Naive thymus-derived CD4-positive, alpha-beta T cell (primary cell): ENCODE measurements at regions not wholly inside any gene's neighbourhood (a gene's known extent, or its start where the extent isn't known, plus 50 kb on each side); places are given as distances from the start of the nearest gene placed in this dataset.

Experiments used
- ATAC-seq: fragments of 150-1000 bp; cut with Tn5 transposase; 2 replicates; pipeline ENCODE4 v1.10.0; 2021; ENCODE audit warnings: mild to moderate bottlenecking, moderate library complexity
- CTCF ChIA-PET: fragments of 350-600 bp; sonication (Branson Sonifier 250); formaldehyde crosslinking; loops from one replicate; lab custom pipeline; 2021; ENCODE audit warnings: antibody characterized with exemption; lab: Charles Lee
- POLR2A ChIA-PET: fragments of 350-600 bp; sonication (Branson Sonifier 250); formaldehyde crosslinking; loops from one replicate; lab custom pipeline; 2021; ENCODE audit warnings: antibody characterized with exemption, inconsistent platforms; lab: Charles Lee
- DNase-seq, 9 donors: peaks; one replicate each; pipeline versions ENCODE4 v3.0.0 to v3.0.0-alpha.2; 2020 to 2022; ENCODE audit warnings: mixed read lengths in 1 of 9
- H3K27ac ChIP-seq: one replicate; pipeline ENCODE4 v1.7.0; 2013; ENCODE audit warnings: mild to moderate bottlenecking, low read depth, low read length, moderate library complexity
- H3K27me3 ChIP-seq, 2 donors: one replicate each; pipeline ENCODE4 v1.7.0; 2013; ENCODE audit warnings: low read length in 2 of 2, mild to moderate bottlenecking in 2 of 2, moderate library complexity in 2 of 2; ENCODE audit not compliant: control insufficient read depth in 2 of 2, insufficient read depth in 2 of 2
- H3K36me3 ChIP-seq, 3 experiments: 1 replicate in 2 of 3; 2 replicates in 1 of 3; pipeline ENCODE4 v1.7.0; 2013; ENCODE audit warnings: low read length in 3 of 3, mild to moderate bottlenecking in 3 of 3, moderate library complexity in 1 of 3; ENCODE audit not compliant: insufficient read depth in 3 of 3, control insufficient read depth in 2 of 3
- H3K4me1 ChIP-seq, 2 donors: one replicate each; pipeline ENCODE4 v1.7.0; 2013; ENCODE audit warnings: low read length in 2 of 2, mild to moderate bottlenecking in 2 of 2, moderate library complexity in 1 of 2; ENCODE audit not compliant: control insufficient read depth in 2 of 2, insufficient read depth in 2 of 2
- H3K4me3 ChIP-seq: 2 replicates; pipeline ENCODE4 v1.7.0; 2013; ENCODE audit warnings: mild to moderate bottlenecking, low read length
- H3K9me3 ChIP-seq, 3 experiments: 1 replicate in 2 of 3; 2 replicates in 1 of 3; pipeline ENCODE4 v1.7.0; 2013; ENCODE audit warnings: low read length in 3 of 3; ENCODE audit not compliant: control insufficient read depth in 2 of 3
- H3K27ac Mint-ChIP-seq, 9 donors: one replicate each; pipeline ENCODE4 v1.8.0; 2020 to 2022; ENCODE audit warnings: mixed read lengths in 9 of 9, mild to moderate bottlenecking in 8 of 9, moderate library complexity in 5 of 9, inconsistent platforms in 2 of 9
- H3K27me3 Mint-ChIP-seq, 5 donors: one replicate each; pipeline ENCODE4 v1.8.0; 2021 to 2022; ENCODE audit warnings: mixed read lengths in 5 of 5, mild to moderate bottlenecking in 1 of 5
- H3K36me3 Mint-ChIP-seq, 5 donors: one replicate each; pipeline ENCODE4 v1.8.0; 2020 to 2022; ENCODE audit warnings: mixed read lengths in 5 of 5, mild to moderate bottlenecking in 3 of 5, inconsistent platforms in 1 of 5
- H3K4me1 Mint-ChIP-seq, 7 donors: one replicate each; pipeline ENCODE4 v1.8.0; 2020 to 2022; ENCODE audit warnings: mixed read lengths in 7 of 7, mild to moderate bottlenecking in 3 of 7, inconsistent platforms in 1 of 7
- H3K4me3 Mint-ChIP-seq, 10 donors: one replicate each; pipeline ENCODE4 v1.8.0; 2020 to 2022; ENCODE audit warnings: mild to moderate bottlenecking in 10 of 10, mixed read lengths in 10 of 10, moderate library complexity in 6 of 10, inconsistent platforms in 2 of 10
- H3K9me3 Mint-ChIP-seq, 11 donors: one replicate each; pipeline ENCODE4 v1.8.0; 2020 to 2022; ENCODE audit warnings: mixed read lengths in 11 of 11, mild to moderate bottlenecking in 4 of 11, inconsistent platforms in 1 of 11, moderate library complexity in 1 of 11
- intact Hi-C, 2 donors: fragments of 100-400 bp; cut with micrococcal nuclease; formaldehyde crosslinking; loops; one replicate each; pipeline ENCODE4 v1.15.1; 2023

GRCh38 chr9:11025775-11026174, 413.0 kb upstream of the PTPRD start:
- H3K27ac ChIP-seq, result no peak overlapping the region
- no peak for DNase-seq
- ATAC-seq, result no peak
- ChIA-PET CTCF (no interaction called here), POLR2A (no interaction called here)
- H3K4me1 Mint-ChIP-seq, result no peaks in the 10 kb centered on the region
- no peak overlapping the region for H3K4me3 Mint-ChIP-seq
- intact Hi-C loops, result no loop called here
- H3K4me3 ChIP-seq, result no peak overlapping the region
- no peak overlapping the region for H3K27ac Mint-ChIP-seq
- H3K27me3 Mint-ChIP-seq, result no peaks in the 10 kb centered on the region
- peaks cover 0 to 3% (median 0%) of the 10 kb centered on the region in 5 donors for H3K36me3 Mint-ChIP-seq
- H3K27me3 ChIP-seq, result no peaks in the 10 kb centered on the region
- H3K4me1 ChIP-seq, result no peaks in the 10 kb centered on the region
- no peaks in the 10 kb centered on the region for H3K36me3 ChIP-seq
- H3K9me3 Mint-ChIP-seq, result peaks cover 2 to 29% (median 14%) of the 10 kb centered on the region in 11 donors
- peaks cover 0 to 12% (median 0%) of the 10 kb centered on the region in 3 experiments for H3K9me3 ChIP-seq

DNA sequence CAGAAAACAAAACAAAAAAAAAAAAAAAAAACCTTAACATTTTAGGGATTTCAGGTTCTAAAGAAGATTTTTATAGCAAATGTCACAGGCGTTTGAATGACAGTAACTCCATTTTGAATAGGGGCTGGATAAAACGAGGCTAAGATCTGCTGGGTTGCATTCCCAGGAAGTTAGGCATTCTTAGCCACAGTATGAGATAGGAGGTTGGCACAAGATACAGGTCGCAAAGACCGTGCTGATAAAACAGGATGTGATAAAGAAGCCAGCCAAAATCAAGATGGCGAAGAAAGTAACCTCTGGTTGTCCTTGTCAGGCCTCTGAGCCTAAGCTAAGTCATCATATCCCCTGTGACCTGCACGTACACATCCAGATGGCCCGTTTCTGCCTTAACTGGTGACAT, 425.6 kb upstream of the PTPRD start:
- no peak overlapping the region for H3K27ac Mint-ChIP-seq
- peaks cover 0 to 47% (median 19%) of the 10 kb centered on the region in 11 donors for H3K9me3 Mint-ChIP-seq
- no peaks in the 10 kb centered on the region for H3K9me3 ChIP-seq
- ChIA-PET POLR2A (no interaction called here), CTCF (no interaction called here)
- no peaks in the 10 kb centered on the region for H3K4me1 Mint-ChIP-seq
- no peak for ATAC-seq
- no peaks in the 10 kb centered on the region for H3K4me1 ChIP-seq
- H3K4me3 Mint-ChIP-seq, result no peak overlapping the region
- no peak overlapping the region for H3K27ac ChIP-seq
- H3K4me3 ChIP-seq, result no peak overlapping the region
- peaks cover 0 to 9% (median 0%) of the 10 kb centered on the region in 5 donors for H3K36me3 Mint-ChIP-seq
- DNase-seq, result no peak
- no peaks in the 10 kb centered on the region for H3K27me3 ChIP-seq
- H3K36me3 ChIP-seq, result no peaks in the 10 kb centered on the region
- intact Hi-C loops, result no loop called here
- H3K27me3 Mint-ChIP-seq, result no peaks in the 10 kb centered on the region

GRCh38 chr9:11039006-11039405, 426.2 kb upstream of the PTPRD start:
- H3K27me3 ChIP-seq, result no peaks in the 10 kb centered on the region
- H3K36me3 ChIP-seq, result no peaks in the 10 kb centered on the region
- ATAC-seq, result no peak
- ChIA-PET POLR2A (no interaction called here), CTCF (no interaction called here)
- H3K4me1 ChIP-seq, result no peaks in the 10 kb centered on the region
- H3K27ac Mint-ChIP-seq, result no peak overlapping the region
- no peaks in the 10 kb centered on the region for H3K9me3 ChIP-seq
- DNase-seq, result no peak
- intact Hi-C loops, result no loop called here
- no peak overlapping the region for H3K4me3 Mint-ChIP-seq
- H3K4me1 Mint-ChIP-seq, result no peaks in the 10 kb centered on the region
- peaks cover 0 to 51% (median 19%) of the 10 kb centered on the region in 11 donors for H3K9me3 Mint-ChIP-seq
- no peak overlapping the region for H3K4me3 ChIP-seq
- H3K27me3 Mint-ChIP-seq, result no peaks in the 10 kb centered on the region
- no peak overlapping the region for H3K27ac ChIP-seq
- peaks cover 0 to 9% (median 0%) of the 10 kb centered on the region in 5 donors for H3K36me3 Mint-ChIP-seq

DNA sequence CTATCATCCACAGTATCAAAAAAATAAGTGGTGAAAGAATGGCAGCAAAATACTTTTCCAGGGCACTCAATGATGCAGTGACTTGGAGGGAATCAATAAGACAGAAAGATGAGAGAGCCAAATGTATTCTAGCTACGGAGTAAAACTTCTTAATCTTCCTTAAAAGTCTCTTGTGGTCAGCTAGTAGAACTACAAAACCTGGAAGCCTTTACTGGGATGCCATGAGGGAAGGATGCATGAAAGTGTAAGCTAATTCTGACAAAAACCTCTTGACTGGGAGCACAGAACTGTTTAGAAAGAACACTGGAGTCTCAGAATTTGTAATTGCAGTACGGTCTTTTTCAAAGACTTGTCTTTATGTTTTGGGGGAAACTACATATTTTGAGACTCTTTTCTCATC, 432.8 kb upstream of the PTPRD start:
- Histone ChIP-seq H3K27me3 (no peaks in the 10 kb centered on the region), H3K27ac (no peak overlapping the region), H3K4me1 (no peaks in the 10 kb centered on the region), H3K9me3 (no peaks in the 10 kb centered on the region), H3K4me3 (no peak overlapping the region), H3K36me3 (no peaks in the 10 kb centered on the region)
- peaks cover 0 to 53% (median 16%) of the 10 kb centered on the region in 11 donors for H3K9me3 Mint-ChIP-seq
- H3K27me3 Mint-ChIP-seq, result no peaks in the 10 kb centered on the region
- POLR2A ChIA-PET, result no interaction called here
- H3K36me3 Mint-ChIP-seq, result no peaks in the 10 kb centered on the region
- intact Hi-C loops, result no loop called here
- no peak overlapping the region for H3K4me3 Mint-ChIP-seq
- no peak overlapping the region for H3K27ac Mint-ChIP-seq
- ATAC-seq (no peak), DNase-seq (no peak)
- H3K4me1 Mint-ChIP-seq, result no peaks in the 10 kb centered on the region
- CTCF ChIA-PET, result no interaction called here

GRCh38 chr9:11063263-11063662, 450.5 kb upstream of the PTPRD start:
- Mint-ChIP-seq H3K4me3 (no peak overlapping the region), H3K36me3 (peaks cover 0 to 3% (median 0%) of the 10 kb centered on the region in 5 donors), H3K27ac (no peak overlapping the region), H3K4me1 (peaks cover 0 to 1% (median 0%) of the 10 kb centered on the region in 7 donors), H3K27me3 (no peaks in the 10 kb centered on the region), H3K9me3 (peaks cover 3 to 26% (median 8%) of the 10 kb centered on the region in 11 donors)
- H3K27me3 ChIP-seq, result no peaks in the 10 kb centered on the region
- no peaks in the 10 kb centered on the region for H3K4me1 ChIP-seq
- no peak for ATAC-seq
- H3K4me3 ChIP-seq, result no peak overlapping the region
- no peaks in the 10 kb centered on the region for H3K9me3 ChIP-seq
- CTCF ChIA-PET, result no interaction called here
- DNase-seq, result no peak
- intact Hi-C loops, result no loop called here
- no peak overlapping the region for H3K27ac ChIP-seq
- POLR2A ChIA-PET, result no interaction called here
- H3K36me3 ChIP-seq, result no peaks in the 10 kb centered on the region

DNA sequence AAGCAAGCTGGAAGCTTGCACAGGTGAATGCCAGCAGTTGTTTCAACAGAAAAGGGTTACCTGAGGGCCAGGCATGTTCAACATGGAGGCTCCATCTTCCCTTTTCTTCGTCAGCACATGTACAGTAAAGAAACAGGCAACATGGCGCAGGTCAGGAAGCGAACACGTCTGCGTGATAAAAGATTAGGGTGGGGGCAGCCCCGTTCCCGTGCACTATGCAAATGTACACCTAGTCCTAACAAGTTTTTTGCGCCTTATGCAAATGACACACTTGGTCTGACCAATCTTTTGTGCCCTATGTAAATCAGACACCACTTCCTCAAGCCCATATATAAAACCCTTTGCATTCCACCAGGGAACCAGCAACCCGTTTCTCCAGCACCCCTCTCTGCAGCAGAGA, 452.1 kb upstream of the PTPRD start:
- no peaks in the 10 kb centered on the region for H3K4me1 ChIP-seq
- CTCF ChIA-PET, result no interaction called here
- DNase-seq (no peak), ATAC-seq (no peak)
- Mint-ChIP-seq H3K36me3 (peaks cover 0 to 3% (median 0%) of the 10 kb centered on the region in 5 donors), H3K27me3 (no peaks in the 10 kb centered on the region), H3K4me1 (peaks cover 0 to 1% (median 0%) of the 10 kb centered on the region in 7 donors), H3K27ac (no peak overlapping the region), H3K4me3 (no peak overlapping the region), H3K9me3 (peaks cover 2 to 24% (median 8%) of the 10 kb centered on the region in 11 donors)
- no peaks in the 10 kb centered on the region for H3K27me3 ChIP-seq
- no peak overlapping the region for H3K4me3 ChIP-seq
- H3K9me3 ChIP-seq, result no peaks in the 10 kb centered on the region
- H3K27ac ChIP-seq, result no peak overlapping the region
- POLR2A ChIA-PET, result no interaction called here
- intact Hi-C loops, result no loop called here
- no peaks in the 10 kb centered on the region for H3K36me3 ChIP-seq

- Mint-ChIP-seq H3K4me1 (no peaks in the 10 kb centered on the region), H3K27me3 (no peaks in the 10 kb centered on the region), H3K4me3 (no peak overlapping the region), H3K36me3 (no peaks in the 10 kb centered on the region), H3K27ac (no peak overlapping the region), H3K9me3 (peaks cover 3 to 35% (median 9%) of the 10 kb centered on the region in 11 donors)
- H3K36me3 ChIP-seq, result no peaks in the 10 kb centered on the region
- ChIA-PET POLR2A (no interaction called here), CTCF (no interaction called here)
- DNase-seq (no peak), ATAC-seq (no peak)
- no peaks in the 10 kb centered on the region for H3K27me3 ChIP-seq
- H3K4me3 ChIP-seq, result no peak overlapping the region
- intact Hi-C loops, result no loop called here
- H3K9me3 ChIP-seq, result no peaks in the 10 kb centered on the region
- no peak overlapping the region for H3K27ac ChIP-seq
- H3K4me1 ChIP-seq, result no peaks in the 10 kb centered on the region
These were observed 459.4 kb upstream of the PTPRD start for GRCh38 chr9:11072176-11072575.
